ENCODE measurements at regions not wholly inside any gene's neighbourhood (a gene's known extent, or its start where the extent isn't known, plus 50 kb on each side); places are given as distances from the start of the nearest gene placed in this dataset.

DNA sequence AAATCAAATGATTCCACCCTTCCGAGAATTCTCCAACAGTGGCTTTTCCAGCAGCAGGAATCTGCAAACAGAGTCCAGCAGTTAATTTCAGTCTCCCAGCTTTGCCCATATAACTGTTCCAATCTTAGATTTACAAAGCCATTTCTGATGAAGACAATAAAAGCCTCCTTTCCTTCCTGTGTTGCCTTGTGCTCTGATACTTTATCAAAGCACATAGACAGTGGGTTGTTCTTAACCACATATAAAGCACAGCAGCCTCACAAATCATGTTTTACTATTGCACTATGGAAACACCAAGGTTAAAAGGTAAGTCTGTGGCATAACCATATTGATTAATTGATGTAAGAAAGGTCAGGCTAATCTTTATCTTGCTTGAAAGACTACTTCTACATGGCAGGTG lies 89.8 kb upstream of the MMADHC start:
- TF ChIP-seq, protein P1, sequence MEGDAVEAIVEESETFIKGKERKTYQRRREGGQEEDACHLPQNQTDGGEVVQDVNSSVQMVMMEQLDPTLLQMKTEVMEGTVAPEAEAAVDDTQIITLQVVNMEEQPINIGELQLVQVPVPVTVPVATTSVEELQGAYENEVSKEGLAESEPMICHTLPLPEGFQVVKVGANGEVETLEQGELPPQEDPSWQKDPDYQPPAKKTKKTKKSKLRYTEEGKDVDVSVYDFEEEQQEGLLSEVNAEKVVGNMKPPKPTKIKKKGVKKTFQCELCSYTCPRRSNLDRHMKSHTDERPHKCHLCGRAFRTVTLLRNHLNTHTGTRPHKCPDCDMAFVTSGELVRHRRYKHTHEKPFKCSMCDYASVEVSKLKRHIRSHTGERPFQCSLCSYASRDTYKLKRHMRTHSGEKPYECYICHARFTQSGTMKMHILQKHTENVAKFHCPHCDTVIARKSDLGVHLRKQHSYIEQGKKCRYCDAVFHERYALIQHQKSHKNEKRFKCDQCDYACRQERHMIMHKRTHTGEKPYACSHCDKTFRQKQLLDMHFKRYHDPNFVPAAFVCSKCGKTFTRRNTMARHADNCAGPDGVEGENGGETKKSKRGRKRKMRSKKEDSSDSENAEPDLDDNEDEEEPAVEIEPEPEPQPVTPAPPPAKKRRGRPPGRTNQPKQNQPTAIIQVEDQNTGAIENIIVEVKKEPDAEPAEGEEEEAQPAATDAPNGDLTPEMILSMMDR (IDR thresholded peaks at IDR 0.05; ENCODE audit: low read depth, low read length): no peak
- no peak for TF ChIP-seq EZH2phosphoT487 (IDR thresholded peaks at IDR 0.05; ENCODE audit: low read depth)
